DND-41 (cell line): ENCODE measurements at regions not wholly inside any gene's neighbourhood (a gene's known extent, or its start where the extent isn't known, plus 50 kb on each side); places are given as distances from the start of the nearest gene placed in this dataset.

ENCODE experiments used
- EZH2 ChIP-seq: IDR thresholded peaks from 3 replicates; pipeline ENCODE4 v1.6.1; 2012; ENCODE audit warnings: borderline replicate concordance, low read depth, mild to moderate bottlenecking, moderate library complexity, low read length, inconsistent platforms; ENCODE audit not compliant: severe bottlenecking
- TF ChIP-seq, protein P1 (sequence below): IDR thresholded peaks from 2 replicates; pipeline ENCODE4 v1.5.1; 2012; ENCODE audit warnings: borderline replicate concordance, low read length, moderate library complexity, mild to moderate bottlenecking; ENCODE audit not compliant: poor library complexity, severe bottlenecking; ENCODE audit errors: extremely low read depth

- TF ChIP-seq, protein P1, sequence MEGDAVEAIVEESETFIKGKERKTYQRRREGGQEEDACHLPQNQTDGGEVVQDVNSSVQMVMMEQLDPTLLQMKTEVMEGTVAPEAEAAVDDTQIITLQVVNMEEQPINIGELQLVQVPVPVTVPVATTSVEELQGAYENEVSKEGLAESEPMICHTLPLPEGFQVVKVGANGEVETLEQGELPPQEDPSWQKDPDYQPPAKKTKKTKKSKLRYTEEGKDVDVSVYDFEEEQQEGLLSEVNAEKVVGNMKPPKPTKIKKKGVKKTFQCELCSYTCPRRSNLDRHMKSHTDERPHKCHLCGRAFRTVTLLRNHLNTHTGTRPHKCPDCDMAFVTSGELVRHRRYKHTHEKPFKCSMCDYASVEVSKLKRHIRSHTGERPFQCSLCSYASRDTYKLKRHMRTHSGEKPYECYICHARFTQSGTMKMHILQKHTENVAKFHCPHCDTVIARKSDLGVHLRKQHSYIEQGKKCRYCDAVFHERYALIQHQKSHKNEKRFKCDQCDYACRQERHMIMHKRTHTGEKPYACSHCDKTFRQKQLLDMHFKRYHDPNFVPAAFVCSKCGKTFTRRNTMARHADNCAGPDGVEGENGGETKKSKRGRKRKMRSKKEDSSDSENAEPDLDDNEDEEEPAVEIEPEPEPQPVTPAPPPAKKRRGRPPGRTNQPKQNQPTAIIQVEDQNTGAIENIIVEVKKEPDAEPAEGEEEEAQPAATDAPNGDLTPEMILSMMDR, result no peak
- TF ChIP-seq EZH2, result no peak
Measured at GRCh38 chr1:162914601-162915000, 53.6 kb upstream of the CCDC190 start.
